Gastroesophageal sphincter (tissue), 4 donors: ENCODE measurements at regions not wholly inside any gene's neighbourhood (a gene's known extent, or its start where the extent isn't known, plus 50 kb on each side); places are given as distances from the start of the nearest gene placed in this dataset.

ENCODE experiments used
- ATAC-seq: fragments of 150-250 bp; one replicate; pipeline ENCODE4 v1.9.1; 2016; ENCODE audit warnings: mild to moderate bottlenecking, moderate library complexity
- H3K27ac ChIP-seq, 4 donors: fragments of 200-600 bp; sonication (generic) in 3 of 4; 1 replicate in 3 of 4; 2 replicates in 1 of 4; pipeline ENCODE4 v1.5.1; 2016 to 2019
- H3K27me3 ChIP-seq: fragments of 200-600 bp; sonication (generic); one replicate; pipeline ENCODE4 v1.5.1; 2019
- H3K36me3 ChIP-seq, 2 donors: fragments of 200-600 bp; sonication (generic); one replicate each; pipeline ENCODE4 v1.5.1; 2019; ENCODE audit warnings: control low read depth in 1 of 2
- H3K4me1 ChIP-seq, 3 donors: fragments of 200-600 bp; sonication (generic); 1 replicate in 2 of 3; 2 replicates in 1 of 3; pipeline ENCODE4 v1.5.1; 2016 to 2019; ENCODE audit warnings: control low read depth in 2 of 3
- H3K4me3 ChIP-seq, 2 donors: fragments of 200-600 bp; sonication (generic); one replicate each; pipeline ENCODE4 v1.5.1; 2019; ENCODE audit warnings: mild to moderate bottlenecking in 1 of 2, moderate library complexity in 1 of 2
- H3K9me3 ChIP-seq, 3 donors: fragments of 200-600 bp; sonication (generic); one replicate each; pipeline ENCODE4 v1.5.1; 2017 to 2019; ENCODE audit warnings: control low read depth in 2 of 3
- EP300 ChIP-seq: sonication (generic); formaldehyde crosslinking; IDR thresholded peaks from one replicate; pipeline ENCODE4 v1.6.1; 2017; ENCODE audit warnings: antibody characterized with exemption, mild to moderate bottlenecking
- POLR2A ChIP-seq, 2 donors: fragments of 450-650 bp; IDR thresholded peaks; one replicate each; pipeline ENCODE4 v1.6.1; 2017; ENCODE audit warnings: antibody characterized with exemption in 2 of 2, mild to moderate bottlenecking in 2 of 2, moderate library complexity in 1 of 2
- POLR2AphosphoS5 ChIP-seq: sonication (generic); formaldehyde crosslinking; IDR thresholded peaks from one replicate; pipeline ENCODE4 v1.6.1; 2017; ENCODE audit warnings: antibody characterized with exemption
- WGBS, 2 donors: methylation state at CpG; one replicate each; pipeline ENCODE4 v1.1.5; 2018; ENCODE audit warnings: low coverage in 1 of 2; 5-methylcytosine and 5-hydroxymethylcytosine counted together
- TF ChIP-seq, protein P1 (sequence below), 4 experiments: fragments of 200-600 bp in 2 of 4; fragments of 450-650 bp in 2 of 4; sonication (generic) in 1 of 4; IDR thresholded peaks; one replicate each; pipeline ENCODE4 v1.5.1; 2017 to 2019; ENCODE audit warnings: antibody characterized with exemption in 4 of 4, mild to moderate bottlenecking in 2 of 4, moderate library complexity in 2 of 4

DNA sequence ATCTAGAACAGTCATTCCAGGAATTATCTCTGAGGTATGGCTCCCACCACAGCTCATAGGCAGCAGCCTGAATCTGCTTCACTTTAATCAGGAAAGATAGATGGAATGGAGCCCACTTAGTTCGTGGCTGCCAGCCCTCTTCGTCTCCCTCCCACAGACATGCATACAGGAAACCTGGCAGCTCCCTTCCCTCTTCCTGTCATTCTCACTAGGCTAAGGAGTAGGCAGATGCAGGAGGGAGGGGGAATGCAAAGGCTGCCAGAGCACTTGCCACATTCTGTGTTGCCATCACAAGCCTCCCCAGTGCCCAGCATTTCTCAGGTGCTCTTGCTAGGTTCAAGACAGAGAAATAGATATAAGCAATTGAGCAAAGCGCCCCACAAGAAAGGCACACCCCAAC is 378.9 kb downstream of the ELAVL2 start:
- TF ChIP-seq POLR2A (IDR thresholded peaks at IDR 0.05) (no peak), POLR2AphosphoS5 (no peak), EP300 (no peak)
- TF ChIP-seq, protein P1, sequence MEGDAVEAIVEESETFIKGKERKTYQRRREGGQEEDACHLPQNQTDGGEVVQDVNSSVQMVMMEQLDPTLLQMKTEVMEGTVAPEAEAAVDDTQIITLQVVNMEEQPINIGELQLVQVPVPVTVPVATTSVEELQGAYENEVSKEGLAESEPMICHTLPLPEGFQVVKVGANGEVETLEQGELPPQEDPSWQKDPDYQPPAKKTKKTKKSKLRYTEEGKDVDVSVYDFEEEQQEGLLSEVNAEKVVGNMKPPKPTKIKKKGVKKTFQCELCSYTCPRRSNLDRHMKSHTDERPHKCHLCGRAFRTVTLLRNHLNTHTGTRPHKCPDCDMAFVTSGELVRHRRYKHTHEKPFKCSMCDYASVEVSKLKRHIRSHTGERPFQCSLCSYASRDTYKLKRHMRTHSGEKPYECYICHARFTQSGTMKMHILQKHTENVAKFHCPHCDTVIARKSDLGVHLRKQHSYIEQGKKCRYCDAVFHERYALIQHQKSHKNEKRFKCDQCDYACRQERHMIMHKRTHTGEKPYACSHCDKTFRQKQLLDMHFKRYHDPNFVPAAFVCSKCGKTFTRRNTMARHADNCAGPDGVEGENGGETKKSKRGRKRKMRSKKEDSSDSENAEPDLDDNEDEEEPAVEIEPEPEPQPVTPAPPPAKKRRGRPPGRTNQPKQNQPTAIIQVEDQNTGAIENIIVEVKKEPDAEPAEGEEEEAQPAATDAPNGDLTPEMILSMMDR (IDR thresholded peaks at IDR 0.05): no peak
- no peaks in the 10 kb centered on the region for H3K4me1 ChIP-seq
- H3K27ac ChIP-seq: no peak overlapping the region
- no peak overlapping the region for H3K4me3 ChIP-seq
- WGBS, 2 donors: 0 to 8% methylated on average over 1 to 2 of the region's 3 CpGs
- no peaks in the 10 kb centered on the region for H3K36me3 ChIP-seq
- no peaks in the 10 kb centered on the region for H3K9me3 ChIP-seq
- no peaks in the 10 kb centered on the region for H3K27me3 ChIP-seq
- ATAC-seq: no peak

DNA sequence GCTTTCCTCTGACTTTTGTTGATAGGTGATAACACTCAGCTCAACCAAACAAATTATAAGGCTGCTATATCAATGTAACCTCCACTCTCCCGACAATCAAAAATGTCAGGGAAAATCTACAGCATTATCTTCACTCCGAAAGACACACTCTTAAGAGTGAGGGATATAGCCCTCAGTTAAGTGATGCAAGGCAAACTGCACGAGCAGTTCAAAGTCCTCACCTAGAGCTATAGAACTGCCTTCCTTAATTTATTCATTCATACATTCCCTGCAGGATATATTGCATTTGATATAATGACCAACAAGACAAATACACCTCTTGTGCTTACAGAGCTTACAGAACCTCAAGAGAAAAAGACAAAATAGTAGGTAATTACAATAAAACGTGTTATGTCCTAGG is 378.1 kb downstream of the ELAVL2 start:
- H3K27me3 ChIP-seq: no peaks in the 10 kb centered on the region
- no peaks in the 10 kb centered on the region for H3K9me3 ChIP-seq
- WGBS, 2 donors: 76 to 85% methylated on average over 4 of the region's 4 CpGs

DNA sequence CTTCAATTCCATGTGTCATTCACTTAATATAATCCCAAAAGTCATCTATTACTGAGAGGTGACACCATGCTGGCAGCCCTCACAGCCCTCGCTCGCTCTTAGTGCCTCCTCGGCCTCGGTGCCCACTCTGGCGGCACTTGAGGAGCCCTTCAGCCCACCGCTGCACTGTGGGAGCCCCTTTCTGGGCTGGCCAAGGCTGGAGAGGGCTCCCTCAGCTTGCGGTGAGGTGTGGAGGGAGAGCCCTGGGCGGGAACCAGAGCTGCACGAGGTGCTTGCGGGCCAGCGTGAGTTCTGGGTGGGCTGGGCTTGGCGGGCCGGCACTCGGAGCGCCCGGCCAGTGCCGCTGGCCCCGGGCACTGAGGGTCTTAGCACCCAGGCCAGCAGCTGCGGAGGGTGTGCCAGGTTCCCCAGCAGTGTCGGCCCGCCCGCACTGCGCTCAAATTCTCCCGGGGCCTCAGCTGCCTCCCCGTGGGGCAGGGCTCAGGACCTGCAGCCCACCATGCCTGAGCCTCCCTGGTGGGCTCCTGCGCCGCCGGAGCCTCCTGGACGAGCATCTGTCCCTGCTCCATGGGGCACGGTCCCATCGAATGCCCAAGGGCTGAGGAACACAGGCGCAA is 374.1 kb downstream of the ELAVL2 start:
- 93% methylated on average over 8 of the region's 32 CpGs; no CpG with 5 or more reads in 1 of the 2 donors for WGBS, 2 donors

More for the DNA sequence above, 378.1 kb downstream of the ELAVL2 start:
- ATAC-seq: no peak
- Histone ChIP-seq H3K36me3 (no peaks in the 10 kb centered on the region), H3K4me1 (no peaks in the 10 kb centered on the region), H3K27ac (no peak overlapping the region), H3K4me3 (no peak overlapping the region)
- TF ChIP-seq, protein P1 (IDR thresholded peaks at IDR 0.05): no peak
- TF ChIP-seq EP300 (no peak), POLR2A (IDR thresholded peaks at IDR 0.05) (no peak), POLR2AphosphoS5 (no peak)

DNA sequence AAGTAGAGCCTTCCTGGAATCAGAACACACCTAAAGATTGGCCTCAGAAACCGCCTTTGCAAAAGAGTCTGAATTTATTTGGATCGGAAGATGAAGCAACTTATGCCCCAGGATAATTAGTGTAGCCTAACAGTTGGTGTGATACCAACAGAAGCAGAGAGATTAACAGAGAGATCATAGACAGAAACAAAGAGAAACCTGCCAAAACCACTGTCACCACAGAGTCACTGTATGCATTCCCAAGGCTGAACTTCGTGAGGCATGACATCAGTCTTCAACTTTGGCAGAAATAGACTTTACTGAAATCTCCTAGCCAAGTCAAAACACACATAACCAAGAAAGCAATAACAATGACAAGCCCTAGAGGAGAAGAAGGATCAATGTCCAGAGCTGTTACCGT is 361.8 kb downstream of the ELAVL2 start:
- no peak for TF ChIP-seq POLR2AphosphoS5
- TF ChIP-seq, protein P1 (IDR thresholded peaks at IDR 0.05): no peak
- TF ChIP-seq POLR2A (IDR thresholded peaks at IDR 0.05): no peak
- TF ChIP-seq EP300: no peak
- H3K27me3 ChIP-seq: no peaks in the 10 kb centered on the region
- H3K9me3 ChIP-seq: no peaks in the 10 kb centered on the region
- H3K4me1 ChIP-seq: no peaks in the 10 kb centered on the region
- no peak overlapping the region for H3K4me3 ChIP-seq
- H3K27ac ChIP-seq: no peak overlapping the region
- no peaks in the 10 kb centered on the region for H3K36me3 ChIP-seq
- ATAC-seq: no peak
- 76 to 84% methylated on average over 2 to 4 of the region's 4 CpGs for WGBS, 2 donors

More for the DNA sequence above, 374.1 kb downstream of the ELAVL2 start:
- TF ChIP-seq EP300: no peak
- TF ChIP-seq, protein P1 (IDR thresholded peaks at IDR 0.05): no peak
- TF ChIP-seq POLR2AphosphoS5: no peak
- no peak for TF ChIP-seq POLR2A (IDR thresholded peaks at IDR 0.05)
- Histone ChIP-seq H3K36me3 (no peaks in the 10 kb centered on the region), H3K27me3 (no peaks in the 10 kb centered on the region), H3K9me3 (no peaks in the 10 kb centered on the region), H3K27ac (no peak overlapping the region), H3K4me3 (no peak overlapping the region), H3K4me1 (no peaks in the 10 kb centered on the region)
- ATAC-seq: no peak

DNA sequence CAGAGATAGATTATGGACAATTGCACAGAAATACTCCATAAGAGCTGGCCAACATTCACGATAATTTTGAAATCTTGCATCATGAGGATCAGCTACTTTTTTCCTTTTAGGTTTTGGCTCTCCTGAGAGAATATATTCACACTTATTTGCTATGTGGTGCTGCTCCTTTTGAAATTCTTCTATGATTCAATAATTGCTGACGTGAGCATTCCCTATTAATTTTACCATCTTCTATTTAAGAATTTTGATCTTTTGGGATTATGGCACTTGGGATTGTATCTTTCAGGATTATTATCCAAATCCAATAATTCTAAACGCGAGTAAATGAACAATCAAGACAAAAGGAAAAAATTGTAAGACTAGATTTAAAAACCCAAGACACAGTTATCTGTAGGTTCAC is 358.8 kb downstream of the ELAVL2 start:
- 86 to 100% methylated on average over 1 to 4 of the region's 4 CpGs for WGBS, 2 donors
- H3K9me3 ChIP-seq: no peaks in the 10 kb centered on the region
- H3K27me3 ChIP-seq: no peaks in the 10 kb centered on the region
- TF ChIP-seq, protein P1 (IDR thresholded peaks at IDR 0.05): no peak
- TF ChIP-seq POLR2AphosphoS5 (no peak), EP300 (no peak), POLR2A (IDR thresholded peaks at IDR 0.05) (no peak)
- ATAC-seq: no peak
- no peaks in the 10 kb centered on the region for H3K36me3 ChIP-seq
- H3K4me3 ChIP-seq: no peak overlapping the region
- no peaks in the 10 kb centered on the region for H3K4me1 ChIP-seq
- H3K27ac ChIP-seq: no peak overlapping the region
